ENCODE measurements at regions not wholly inside any gene's neighbourhood (a gene's known extent, or its start where the extent isn't known, plus 50 kb on each side); places are given as distances from the start of the nearest gene placed in this dataset.

DNA sequence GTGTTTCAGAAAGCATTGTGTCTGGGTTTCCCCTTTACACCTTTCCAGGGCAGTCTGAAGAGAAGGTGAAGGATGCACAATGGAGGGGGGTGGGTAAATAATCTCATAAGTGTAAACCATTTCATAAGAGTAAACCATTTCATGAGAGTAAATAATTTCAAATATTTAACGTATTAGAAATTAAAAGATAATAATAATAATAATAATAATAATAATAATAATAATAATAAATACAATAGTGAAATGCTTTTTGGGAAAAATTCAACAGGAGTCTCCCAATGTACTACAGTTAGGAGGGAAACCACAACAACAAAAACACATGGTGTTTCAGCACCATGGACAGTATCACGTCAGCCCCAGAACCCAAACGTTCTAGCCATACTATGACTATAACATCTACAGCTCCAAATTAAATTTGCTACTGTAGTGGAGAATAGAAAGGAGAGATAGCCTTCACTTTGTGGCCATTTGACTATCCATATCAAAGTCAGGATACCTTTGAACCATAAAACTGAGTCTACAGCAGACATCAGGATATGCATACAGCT is 691.8 kb downstream of the BCL11B start:
- TF ChIP-seq, protein P1, sequence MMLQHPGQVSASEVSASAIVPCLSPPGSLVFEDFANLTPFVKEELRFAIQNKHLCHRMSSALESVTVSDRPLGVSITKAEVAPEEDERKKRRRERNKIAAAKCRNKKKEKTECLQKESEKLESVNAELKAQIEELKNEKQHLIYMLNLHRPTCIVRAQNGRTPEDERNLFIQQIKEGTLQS (CRISPR knock-in tag; conservative IDR thresholded peaks at IDR 0.05) = no peak
- TF ChIP-seq, protein P2, sequence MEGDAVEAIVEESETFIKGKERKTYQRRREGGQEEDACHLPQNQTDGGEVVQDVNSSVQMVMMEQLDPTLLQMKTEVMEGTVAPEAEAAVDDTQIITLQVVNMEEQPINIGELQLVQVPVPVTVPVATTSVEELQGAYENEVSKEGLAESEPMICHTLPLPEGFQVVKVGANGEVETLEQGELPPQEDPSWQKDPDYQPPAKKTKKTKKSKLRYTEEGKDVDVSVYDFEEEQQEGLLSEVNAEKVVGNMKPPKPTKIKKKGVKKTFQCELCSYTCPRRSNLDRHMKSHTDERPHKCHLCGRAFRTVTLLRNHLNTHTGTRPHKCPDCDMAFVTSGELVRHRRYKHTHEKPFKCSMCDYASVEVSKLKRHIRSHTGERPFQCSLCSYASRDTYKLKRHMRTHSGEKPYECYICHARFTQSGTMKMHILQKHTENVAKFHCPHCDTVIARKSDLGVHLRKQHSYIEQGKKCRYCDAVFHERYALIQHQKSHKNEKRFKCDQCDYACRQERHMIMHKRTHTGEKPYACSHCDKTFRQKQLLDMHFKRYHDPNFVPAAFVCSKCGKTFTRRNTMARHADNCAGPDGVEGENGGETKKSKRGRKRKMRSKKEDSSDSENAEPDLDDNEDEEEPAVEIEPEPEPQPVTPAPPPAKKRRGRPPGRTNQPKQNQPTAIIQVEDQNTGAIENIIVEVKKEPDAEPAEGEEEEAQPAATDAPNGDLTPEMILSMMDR (IDR thresholded peaks at IDR 0.05) = no peak
- no peak for TF ChIP-seq GABPB1 (CRISPR knock-in tag; IDR thresholded peaks at IDR 0.05)
- TF ChIP-seq ELF4 (CRISPR knock-in tag; IDR thresholded peaks at IDR 0.05; ENCODE audit: low read depth) = no peak
- TF ChIP-seq ZNF423 (CRISPR knock-in tag; IDR thresholded peaks at IDR 0.05) = no peak

Data from WTC11 (cell line).